Fibroblast of the aortic adventitia (primary cell): ENCODE measurements at regions not wholly inside any gene's neighbourhood (a gene's known extent, or its start where the extent isn't known, plus 50 kb on each side); places are given as distances from the start of the nearest gene placed in this dataset.
"Not testable (repeated sequence)": the region's sequence is repeated elsewhere in the genome, so short reads cannot be mapped to it uniquely, and the experiment has no call there.

Experiments used
- DNase-seq: peaks from one replicate; pipeline ENCODE4 v3.0.0-alpha.2; 2010; ENCODE audit warnings: low read depth
- H3K4me3 ChIP-seq: 2 replicates; pipeline ENCODE4 v1.5.1; 2011; ENCODE audit warnings: low read depth, mild to moderate bottlenecking, control low read depth, low read length, moderate library complexity
- TF ChIP-seq, protein P1 (sequence below): IDR thresholded peaks from 2 replicates; pipeline ENCODE4 v1.5.1; 2011; ENCODE audit warnings: mild to moderate bottlenecking, low read length, control low read depth, inconsistent platforms; ENCODE audit not compliant: insufficient read depth

DNA sequence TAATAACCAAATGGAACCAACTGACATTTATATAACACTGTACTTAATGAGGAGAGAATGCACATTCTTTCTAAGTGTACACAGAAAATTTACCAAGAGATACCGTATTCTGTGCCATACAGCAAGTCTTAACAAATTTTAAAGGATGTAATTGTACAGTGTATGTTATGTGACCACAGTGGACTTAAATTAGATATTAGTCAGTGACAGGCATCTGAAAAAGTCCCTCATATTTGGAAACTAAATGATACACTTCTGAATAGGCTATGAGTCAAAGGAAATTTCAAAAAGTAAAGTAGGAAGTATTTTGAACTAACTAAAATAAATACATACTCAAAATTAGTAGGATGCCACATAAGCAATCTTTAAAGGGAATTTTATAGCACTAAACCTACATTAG, 59.6 kb upstream of the P3H2 start:
- peak; percentile 21 for DNase-seq
- TF ChIP-seq, protein P1, sequence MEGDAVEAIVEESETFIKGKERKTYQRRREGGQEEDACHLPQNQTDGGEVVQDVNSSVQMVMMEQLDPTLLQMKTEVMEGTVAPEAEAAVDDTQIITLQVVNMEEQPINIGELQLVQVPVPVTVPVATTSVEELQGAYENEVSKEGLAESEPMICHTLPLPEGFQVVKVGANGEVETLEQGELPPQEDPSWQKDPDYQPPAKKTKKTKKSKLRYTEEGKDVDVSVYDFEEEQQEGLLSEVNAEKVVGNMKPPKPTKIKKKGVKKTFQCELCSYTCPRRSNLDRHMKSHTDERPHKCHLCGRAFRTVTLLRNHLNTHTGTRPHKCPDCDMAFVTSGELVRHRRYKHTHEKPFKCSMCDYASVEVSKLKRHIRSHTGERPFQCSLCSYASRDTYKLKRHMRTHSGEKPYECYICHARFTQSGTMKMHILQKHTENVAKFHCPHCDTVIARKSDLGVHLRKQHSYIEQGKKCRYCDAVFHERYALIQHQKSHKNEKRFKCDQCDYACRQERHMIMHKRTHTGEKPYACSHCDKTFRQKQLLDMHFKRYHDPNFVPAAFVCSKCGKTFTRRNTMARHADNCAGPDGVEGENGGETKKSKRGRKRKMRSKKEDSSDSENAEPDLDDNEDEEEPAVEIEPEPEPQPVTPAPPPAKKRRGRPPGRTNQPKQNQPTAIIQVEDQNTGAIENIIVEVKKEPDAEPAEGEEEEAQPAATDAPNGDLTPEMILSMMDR = no peak
- H3K4me3 ChIP-seq = no peak overlapping the region

DNA sequence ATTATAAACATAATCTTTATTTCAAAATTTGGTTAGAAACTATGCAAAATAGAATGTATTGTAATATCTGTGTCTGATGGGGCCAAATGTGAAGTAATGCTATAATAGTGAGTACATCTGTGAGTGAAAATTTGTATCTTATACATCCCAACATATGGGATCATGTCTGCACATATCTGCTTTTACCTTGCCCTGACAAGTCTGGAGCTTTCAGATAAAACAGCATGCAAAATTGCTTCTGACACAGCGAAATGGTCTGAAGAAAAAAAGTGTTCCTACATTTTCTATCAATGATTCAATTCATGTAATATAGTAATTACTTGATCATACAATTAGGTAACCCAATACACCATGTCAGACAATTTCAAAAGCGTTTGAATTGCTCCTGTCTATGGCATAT, 58.1 kb upstream of the P3H2 start:
- H3K4me3 ChIP-seq = no peak overlapping the region
- TF ChIP-seq, protein P1 = no peak
- DNase-seq = no peak

DNA sequence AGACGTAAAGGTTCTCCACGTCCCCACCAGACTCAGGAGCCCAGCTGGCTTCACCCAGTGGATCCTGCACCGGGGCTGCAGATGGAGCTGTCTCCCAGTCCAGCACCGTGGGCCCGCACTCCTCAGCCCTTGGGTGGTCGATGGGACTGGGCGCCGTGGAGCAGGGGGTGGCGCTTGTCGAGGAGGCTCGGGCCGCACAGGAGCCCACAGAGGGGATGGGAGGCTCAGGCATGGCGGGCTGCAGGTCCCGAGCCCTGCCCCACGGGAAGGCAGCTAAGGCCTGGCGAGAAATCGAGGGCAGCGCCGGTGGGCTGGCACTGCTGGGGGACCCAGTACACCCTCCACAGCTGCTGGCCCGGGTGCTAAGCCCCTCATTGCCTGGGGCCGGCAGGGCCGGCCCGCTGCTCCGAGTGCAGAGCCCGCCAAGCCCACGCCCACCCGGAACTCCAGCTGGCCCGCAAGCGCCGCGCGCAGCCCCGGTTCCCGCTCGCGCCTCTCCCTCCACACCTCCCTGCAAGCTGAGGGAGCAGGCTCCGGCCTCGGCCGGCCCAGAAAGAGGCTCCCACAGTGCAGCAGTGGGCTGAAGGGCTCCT, 56.3 kb upstream of the P3H2 start:
- DNase-seq, H3K4me3 ChIP-seq: not testable (repeated sequence)

DNA sequence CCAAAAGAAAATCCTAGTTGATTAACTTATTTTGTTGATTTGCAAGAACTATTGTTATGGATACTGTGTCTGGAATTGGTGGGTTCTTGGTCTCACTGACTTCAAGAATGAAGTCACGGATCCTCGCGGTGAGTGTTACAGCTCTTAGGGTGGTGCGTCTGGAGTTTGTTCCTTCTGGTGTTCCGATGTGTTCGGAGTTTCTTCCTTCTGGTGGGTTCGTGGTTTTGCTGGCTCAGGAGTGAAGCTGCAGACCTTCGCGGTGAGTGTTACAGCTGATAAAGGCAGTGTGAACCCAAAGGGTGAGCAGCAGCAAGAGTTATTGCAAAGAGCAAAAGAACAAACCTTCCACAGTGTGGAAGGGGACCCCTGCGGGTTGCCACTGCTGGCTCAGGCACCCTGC, 55.4 kb upstream of the P3H2 start:
- not testable (repeated sequence) for H3K4me3 ChIP-seq, DNase-seq

DNA sequence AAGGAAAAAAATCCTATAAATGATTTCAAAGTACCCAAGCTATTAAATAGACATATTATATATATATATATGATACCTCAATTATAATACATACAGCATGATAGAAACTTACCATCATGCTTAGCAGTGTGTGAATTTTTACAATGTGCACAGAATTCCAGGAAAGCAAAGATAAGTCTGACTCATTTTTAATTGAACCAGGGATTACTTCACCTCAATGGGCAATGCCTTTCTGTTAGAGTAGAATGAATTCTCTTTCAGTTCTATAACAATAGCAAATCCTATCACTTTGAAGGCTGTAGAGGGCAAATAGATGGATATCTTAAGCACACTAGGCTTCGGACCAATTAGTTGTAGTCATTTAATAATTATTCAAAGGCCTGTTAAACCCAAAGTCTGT, 54.8 kb upstream of the P3H2 start:
- H3K4me3 ChIP-seq = no peak overlapping the region
- TF ChIP-seq, protein P1 = no peak
- DNase-seq = peak; percentile 51

DNA sequence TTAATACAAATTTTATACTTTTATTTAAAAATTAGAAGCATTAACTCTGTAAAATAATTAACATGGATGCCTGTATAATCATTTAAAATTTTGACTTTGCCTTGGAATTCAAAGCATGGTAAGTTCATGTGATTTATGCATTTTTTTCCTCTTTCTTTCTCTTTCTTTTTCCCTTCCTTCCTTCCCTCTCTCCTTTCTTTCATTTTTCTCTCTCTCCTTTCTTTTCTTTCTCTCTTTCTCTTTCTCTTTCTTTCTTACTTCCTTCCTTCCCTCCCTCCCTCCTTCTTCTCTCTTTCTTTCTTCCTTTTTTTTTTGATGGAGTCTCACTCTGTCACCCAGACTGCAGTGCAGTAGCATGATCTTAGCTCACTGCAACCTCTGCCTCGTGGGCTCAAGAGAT, 53.8 kb upstream of the P3H2 start:
- no peak for DNase-seq
- TF ChIP-seq, protein P1 = no peak
- no peak overlapping the region for H3K4me3 ChIP-seq

DNA sequence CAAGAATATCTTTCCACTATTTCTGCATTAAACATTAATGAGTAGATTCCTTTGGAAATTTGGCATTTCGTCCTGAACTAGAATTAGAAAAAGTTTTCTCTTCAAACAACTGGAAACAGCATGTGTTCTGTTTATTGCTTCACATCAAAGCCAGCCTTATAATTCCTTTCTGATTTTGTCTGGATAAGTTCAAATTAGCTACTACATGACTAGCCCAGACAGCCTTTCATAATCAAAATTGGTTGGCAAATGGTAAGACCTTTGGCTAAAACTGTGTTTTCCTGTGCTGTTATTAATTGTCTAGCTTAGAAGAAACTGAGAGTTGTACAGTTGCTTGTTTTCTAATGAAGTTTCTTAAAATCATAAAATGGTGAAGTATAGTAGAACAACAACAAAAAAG, 52.7 kb upstream of the P3H2 start:
- TF ChIP-seq, protein P1 = no peak
- DNase-seq = peak; percentile 24
- H3K4me3 ChIP-seq = no peak overlapping the region

DNA sequence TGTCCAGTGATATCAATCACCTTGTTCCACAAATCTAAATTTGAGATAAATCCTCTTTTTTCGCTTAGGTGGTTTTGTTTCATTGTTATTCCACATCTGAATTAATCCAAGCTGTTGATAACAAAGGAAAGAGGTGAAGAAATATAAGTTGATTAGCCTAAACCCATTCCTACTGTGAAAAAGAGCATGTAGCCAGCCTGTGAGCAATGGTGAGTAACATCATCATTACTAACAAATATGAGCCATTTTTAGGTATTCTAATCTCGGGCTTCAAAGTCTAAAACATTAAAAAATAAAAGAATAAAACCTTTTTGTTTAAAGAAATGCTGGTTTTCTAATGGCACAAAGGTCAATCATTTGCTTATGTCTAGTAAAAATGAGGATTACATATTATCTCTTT, 52.1 kb upstream of the P3H2 start:
- DNase-seq = peak; percentile 31
- H3K4me3 ChIP-seq = no peak overlapping the region
- TF ChIP-seq, protein P1 = no peak
